WTC11 (cell line): ENCODE measurements at regions not wholly inside any gene's neighbourhood (a gene's known extent, or its start where the extent isn't known, plus 50 kb on each side); places are given as distances from the start of the nearest gene placed in this dataset.

Experiments
- CTCF ChIP-seq: fragments of 200-600 bp; IDR thresholded peaks from 2 replicates; pipeline ENCODE4 v1.8.0; 2022; ENCODE audit warnings: antibody characterized with exemption
- E2F4 ChIP-seq: sonication (generic); formaldehyde crosslinking; IDR thresholded peaks from 2 replicates; pipeline ENCODE4 v1.8.1; 2022; ENCODE audit warnings: low read depth, mild to moderate bottlenecking, moderate library complexity, missing genetic modification reagents, borderline replicate concordance
- ZBTB43 ChIP-seq: sonication (generic); formaldehyde crosslinking; IDR thresholded peaks from 2 replicates; pipeline ENCODE4 v1.8.1; 2023; ENCODE audit warnings: mild to moderate bottlenecking, missing genetic modification reagents

- no peak for TF ChIP-seq CTCF
- TF ChIP-seq E2F4 (CRISPR knock-in tag), result no peak
- no peak for TF ChIP-seq ZBTB43 (CRISPR knock-in tag)
Observed at GRCh38 chr7:68065581-68065980, 1068.9 kb downstream of the TYW1 start.
